Natural killer cell treated with Interleukin-12 subunit alpha and Interleukin-12 subunit beta and Interleukin-15 and Interleukin-18, amount 100 ng/mL, for 72 hours (primary cell): ENCODE measurements at regions not wholly inside any gene's neighbourhood (a gene's known extent, or its start where the extent isn't known, plus 50 kb on each side); places are given as distances from the start of the nearest gene placed in this dataset.

Experiments
- ATAC-seq, 2 donors: fragments of 150-1000 bp; cut with Tn5 transposase in 1 of 2; sonication (Bioruptor Pico), chemical (Tn5 transposase) in 1 of 2; 2 replicates each; pipeline ENCODE4 v1.10.0; 2021
- DNase-seq: peaks from one replicate; pipeline ENCODE4 v3.0.0; 2022; ENCODE audit warnings: low spot score
- H3K27ac Mint-ChIP-seq, 2 donors: 1 replicate in 1 of 2; 2 replicates in 1 of 2; pipeline ENCODE4 v1.8.0; 2022; ENCODE audit warnings: mixed read lengths in 2 of 2, mild to moderate bottlenecking in 1 of 2, moderate library complexity in 1 of 2
- H3K27me3 Mint-ChIP-seq, 2 donors: 1 replicate in 1 of 2; 2 replicates in 1 of 2; pipeline ENCODE4 v1.8.0; 2022; ENCODE audit warnings: mixed read lengths in 2 of 2
- H3K36me3 Mint-ChIP-seq: one replicate; pipeline ENCODE4 v1.8.0; 2022; ENCODE audit warnings: mixed read lengths
- H3K4me1 Mint-ChIP-seq, 2 donors: 1 replicate in 1 of 2; 2 replicates in 1 of 2; pipeline ENCODE4 v1.8.0; 2022; ENCODE audit warnings: low read depth in 2 of 2, mixed read lengths in 2 of 2, mild to moderate bottlenecking in 1 of 2
- H3K4me3 Mint-ChIP-seq: one replicate; pipeline ENCODE4 v1.8.0; 2022; ENCODE audit warnings: mixed read lengths
- H3K9me3 Mint-ChIP-seq: 2 replicates; pipeline ENCODE4 v1.8.0; 2022; ENCODE audit warnings: mixed read lengths

DNA sequence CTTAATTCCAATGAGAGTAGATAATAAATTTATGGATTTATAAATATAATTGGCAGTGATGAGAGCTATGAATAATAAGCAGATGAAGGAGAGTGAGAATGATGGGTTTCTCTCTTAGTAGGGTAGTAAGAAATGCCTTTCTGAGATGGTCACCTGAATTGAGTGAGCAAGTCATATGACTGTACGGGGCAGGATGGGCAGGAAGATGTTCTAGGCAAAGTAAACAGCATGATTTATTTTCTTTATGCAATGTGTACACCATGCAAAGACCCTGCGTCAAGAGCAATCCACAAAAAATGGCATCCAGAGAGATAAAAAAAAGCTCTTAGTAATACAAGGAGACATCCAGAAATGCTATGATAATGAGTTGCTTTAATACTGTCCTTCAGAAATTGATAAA lies 409.9 kb downstream of the HLX start:
- H3K4me3 Mint-ChIP-seq: no peak overlapping the region
- H3K4me1 Mint-ChIP-seq: no peaks in the 10 kb centered on the region
- ATAC-seq: no peak
- peaks cover 5 to 13% of the 10 kb centered on the region in 2 donors for H3K27me3 Mint-ChIP-seq
- H3K9me3 Mint-ChIP-seq: no peaks in the 10 kb centered on the region
- H3K36me3 Mint-ChIP-seq: no peaks in the 10 kb centered on the region
- DNase-seq: no peak
- no peak overlapping the region for H3K27ac Mint-ChIP-seq

DNA sequence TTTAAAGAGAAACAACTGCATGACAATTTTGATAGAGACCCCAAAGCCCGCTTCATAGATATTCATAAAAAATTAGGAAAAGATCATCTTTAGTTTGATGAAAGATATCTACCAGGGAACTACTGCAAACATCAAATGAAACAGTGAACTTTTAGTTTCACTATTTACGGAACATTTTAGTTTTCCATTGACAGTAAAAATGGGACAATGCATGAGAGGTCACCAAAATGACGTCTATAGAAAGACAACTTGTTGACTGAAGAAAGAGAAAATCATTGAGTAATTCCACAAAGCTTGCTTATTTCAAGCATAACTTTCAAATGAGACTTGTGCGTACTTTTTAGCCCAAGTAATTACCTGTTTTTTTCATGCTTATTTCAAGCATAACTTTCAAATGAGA lies 411.4 kb downstream of the HLX start:
- Mint-ChIP-seq H3K36me3 (no peaks in the 10 kb centered on the region), H3K27me3 (peaks cover 5 to 13% of the 10 kb centered on the region in 2 donors), H3K9me3 (no peaks in the 10 kb centered on the region), H3K4me3 (no peak overlapping the region), H3K27ac (no peak overlapping the region), H3K4me1 (no peaks in the 10 kb centered on the region)
- DNase-seq (no peak), ATAC-seq (no peak)

DNA sequence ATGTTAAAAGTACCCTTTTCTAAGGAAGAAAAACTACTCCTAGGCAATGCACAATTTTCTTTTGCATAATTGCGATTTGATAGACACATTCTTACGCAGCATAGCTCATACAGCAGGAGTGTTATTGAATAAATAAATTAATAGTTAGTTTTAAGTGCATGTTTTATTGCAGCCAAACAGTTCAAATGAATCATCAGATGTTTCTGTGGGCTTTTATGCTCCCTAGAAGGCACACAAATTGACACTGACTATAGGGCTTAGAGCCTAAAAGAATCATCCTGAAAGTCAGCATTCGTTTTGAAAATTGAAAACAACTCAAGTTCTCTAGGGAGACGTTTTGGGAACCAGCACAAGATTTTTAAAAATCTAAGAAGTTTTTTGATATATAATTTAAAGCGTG lies 411.9 kb downstream of the HLX start:
- no peak overlapping the region for H3K27ac Mint-ChIP-seq
- DNase-seq: no peak
- H3K36me3 Mint-ChIP-seq: no peaks in the 10 kb centered on the region
- no peak overlapping the region for H3K4me3 Mint-ChIP-seq
- H3K4me1 Mint-ChIP-seq: no peaks in the 10 kb centered on the region
- no peak for ATAC-seq
- H3K27me3 Mint-ChIP-seq: peaks cover 7 to 13% of the 10 kb centered on the region in 2 donors
- H3K9me3 Mint-ChIP-seq: no peaks in the 10 kb centered on the region

DNA sequence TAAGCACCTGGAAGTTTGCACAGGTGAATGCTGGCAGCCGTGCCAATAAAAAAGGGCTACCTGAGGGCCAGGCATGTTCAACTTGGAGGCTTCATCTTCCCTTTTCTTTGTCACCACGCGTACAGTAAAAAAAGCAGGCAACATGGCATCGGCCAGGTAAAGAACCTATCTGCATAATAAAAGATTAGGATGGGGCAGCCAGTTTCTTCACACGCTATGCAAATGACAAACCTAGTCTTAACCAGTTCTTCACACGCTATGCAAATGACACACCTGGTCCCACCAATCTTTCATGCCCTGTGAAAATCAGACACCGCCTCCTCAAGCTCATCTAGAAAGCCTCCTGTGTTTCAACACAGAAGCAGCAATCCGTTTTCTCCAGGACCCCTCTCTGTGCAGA lies 413.4 kb downstream of the HLX start:
- Mint-ChIP-seq H3K27ac (no peak overlapping the region), H3K36me3 (no peaks in the 10 kb centered on the region), H3K4me3 (no peak overlapping the region), H3K4me1 (no peaks in the 10 kb centered on the region), H3K9me3 (no peaks in the 10 kb centered on the region), H3K27me3 (peaks cover 8 to 18% of the 10 kb centered on the region in 2 donors)
- ATAC-seq (no peak), DNase-seq (no peak)

DNA sequence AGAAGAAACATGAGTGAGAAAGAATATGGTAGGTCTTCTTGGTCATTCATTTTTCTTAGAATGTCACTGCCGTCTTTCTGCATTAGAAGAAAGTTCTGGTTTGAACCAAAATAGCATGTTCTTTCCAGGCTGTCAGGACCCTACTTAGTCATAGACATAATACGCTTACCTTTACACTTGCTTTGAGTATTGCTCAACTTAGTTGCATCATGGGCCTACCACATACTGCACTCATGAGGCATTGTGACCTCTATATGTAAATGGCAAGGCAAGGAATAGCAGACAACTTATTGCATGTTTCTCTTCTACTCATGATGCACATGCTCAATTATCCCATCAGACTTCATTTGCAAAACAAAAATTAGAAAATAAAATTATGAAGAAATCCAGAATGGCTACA lies 415.0 kb downstream of the HLX start:
- Mint-ChIP-seq H3K9me3 (no peaks in the 10 kb centered on the region), H3K27ac (no peak overlapping the region), H3K4me1 (no peaks in the 10 kb centered on the region), H3K27me3 (peaks cover 9 to 28% of the 10 kb centered on the region in 2 donors), H3K36me3 (no peaks in the 10 kb centered on the region), H3K4me3 (no peak overlapping the region)
- ATAC-seq (no peak), DNase-seq (no peak)

DNA sequence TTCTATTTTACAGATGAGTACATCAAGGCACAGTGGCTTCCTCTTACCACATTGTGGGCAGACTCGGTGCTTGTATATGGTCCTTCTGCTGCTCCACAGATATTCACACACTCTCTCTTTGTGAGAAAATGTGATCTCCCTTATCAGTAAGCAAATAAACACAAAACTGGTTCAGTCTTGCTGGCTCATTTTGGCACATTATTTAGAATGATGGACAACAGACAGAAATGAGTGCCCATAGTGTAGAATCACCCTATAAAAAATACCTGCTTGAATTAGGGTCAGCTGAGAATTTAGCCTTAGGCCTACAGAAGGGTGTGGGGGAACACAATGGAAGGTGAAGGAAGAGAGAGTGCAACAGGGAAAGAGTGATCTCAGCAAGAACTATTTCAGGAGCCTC lies 423.1 kb downstream of the HLX start:
- Mint-ChIP-seq H3K4me3 (no peak overlapping the region), H3K4me1 (no peaks in the 10 kb centered on the region), H3K27ac (no peak overlapping the region), H3K27me3 (peaks cover 19 to 43% of the 10 kb centered on the region in 2 donors), H3K36me3 (no peaks in the 10 kb centered on the region), H3K9me3 (no peaks in the 10 kb centered on the region)
- DNase-seq (no peak), ATAC-seq (no peak)

DNA sequence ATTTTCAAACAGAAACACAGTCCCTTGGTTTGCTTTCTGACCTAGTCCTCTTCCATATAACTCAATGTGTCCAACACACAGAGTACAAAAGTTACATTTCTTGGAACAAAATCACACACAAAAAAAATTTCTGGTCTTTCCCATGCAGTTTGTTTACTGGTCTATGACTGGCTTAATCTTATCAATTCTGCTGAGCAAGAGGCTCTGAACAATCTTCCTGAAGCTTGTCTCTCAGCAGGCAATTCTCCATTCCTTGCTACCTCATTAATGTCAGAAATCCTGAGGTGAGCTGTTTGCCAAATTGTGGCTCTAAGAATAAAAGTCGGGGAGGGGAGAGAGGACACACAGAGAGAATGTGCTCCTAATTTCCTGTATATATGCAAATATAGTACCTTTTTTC lies 423.6 kb downstream of the HLX start:
- no peaks in the 10 kb centered on the region for H3K4me1 Mint-ChIP-seq
- H3K36me3 Mint-ChIP-seq: no peaks in the 10 kb centered on the region
- ATAC-seq (no peak), DNase-seq (no peak)
- no peak overlapping the region for H3K27ac Mint-ChIP-seq
- no peak overlapping the region for H3K4me3 Mint-ChIP-seq
- no peaks in the 10 kb centered on the region for H3K9me3 Mint-ChIP-seq
- H3K27me3 Mint-ChIP-seq: peaks cover 17 to 39% of the 10 kb centered on the region in 2 donors

DNA sequence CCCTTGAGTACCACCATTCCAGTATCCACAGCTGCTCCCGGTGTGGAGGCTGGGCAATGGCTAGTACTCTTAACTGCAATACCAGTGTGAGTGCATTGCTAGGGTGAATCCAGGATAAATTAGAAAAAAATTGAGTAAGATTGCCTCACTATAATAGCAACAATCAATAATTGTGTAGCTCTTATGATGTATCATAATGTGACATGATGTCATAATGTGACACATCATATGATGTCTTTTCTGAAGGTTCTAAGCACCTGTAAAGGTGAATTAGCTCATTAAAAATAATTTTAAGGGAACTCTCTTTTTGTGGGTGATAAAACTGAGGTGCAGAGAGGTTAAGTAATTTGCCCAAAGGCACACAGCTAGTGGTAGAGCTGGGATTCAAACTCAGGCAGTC lies 424.4 kb downstream of the HLX start:
- Mint-ChIP-seq H3K9me3 (no peaks in the 10 kb centered on the region), H3K27ac (no peak overlapping the region), H3K27me3 (peaks cover 14 to 31% of the 10 kb centered on the region in 2 donors), H3K36me3 (no peaks in the 10 kb centered on the region), H3K4me1 (no peaks in the 10 kb centered on the region), H3K4me3 (no peak overlapping the region)
- ATAC-seq: no peak
- no peak for DNase-seq

DNA sequence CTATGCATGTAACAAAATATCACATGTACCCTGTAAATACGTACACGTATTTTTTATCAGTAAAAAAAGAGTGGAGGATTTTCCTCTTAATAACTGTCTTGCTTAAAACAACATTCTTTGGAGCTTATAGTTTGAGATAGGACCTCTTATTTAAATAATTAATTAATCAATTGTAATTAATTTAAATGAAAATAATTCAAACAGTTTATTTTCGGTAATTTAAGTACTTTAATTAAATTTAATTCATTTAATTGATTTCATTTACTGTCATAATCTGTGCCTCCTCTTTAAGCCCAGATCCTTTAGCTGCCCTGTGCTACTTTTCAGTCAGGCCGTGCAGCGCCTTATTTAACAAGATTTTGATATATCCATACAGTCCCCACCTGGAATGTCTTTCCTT lies 427.0 kb downstream of the HLX start:
- peaks cover 15 to 16% of the 10 kb centered on the region in 2 donors for H3K27me3 Mint-ChIP-seq
- H3K4me3 Mint-ChIP-seq: no peak overlapping the region
- H3K9me3 Mint-ChIP-seq: no peaks in the 10 kb centered on the region
- ATAC-seq (no peak), DNase-seq (no peak)
- no peaks in the 10 kb centered on the region for H3K36me3 Mint-ChIP-seq
- H3K4me1 Mint-ChIP-seq: no peaks in the 10 kb centered on the region
- no peak overlapping the region for H3K27ac Mint-ChIP-seq

DNA sequence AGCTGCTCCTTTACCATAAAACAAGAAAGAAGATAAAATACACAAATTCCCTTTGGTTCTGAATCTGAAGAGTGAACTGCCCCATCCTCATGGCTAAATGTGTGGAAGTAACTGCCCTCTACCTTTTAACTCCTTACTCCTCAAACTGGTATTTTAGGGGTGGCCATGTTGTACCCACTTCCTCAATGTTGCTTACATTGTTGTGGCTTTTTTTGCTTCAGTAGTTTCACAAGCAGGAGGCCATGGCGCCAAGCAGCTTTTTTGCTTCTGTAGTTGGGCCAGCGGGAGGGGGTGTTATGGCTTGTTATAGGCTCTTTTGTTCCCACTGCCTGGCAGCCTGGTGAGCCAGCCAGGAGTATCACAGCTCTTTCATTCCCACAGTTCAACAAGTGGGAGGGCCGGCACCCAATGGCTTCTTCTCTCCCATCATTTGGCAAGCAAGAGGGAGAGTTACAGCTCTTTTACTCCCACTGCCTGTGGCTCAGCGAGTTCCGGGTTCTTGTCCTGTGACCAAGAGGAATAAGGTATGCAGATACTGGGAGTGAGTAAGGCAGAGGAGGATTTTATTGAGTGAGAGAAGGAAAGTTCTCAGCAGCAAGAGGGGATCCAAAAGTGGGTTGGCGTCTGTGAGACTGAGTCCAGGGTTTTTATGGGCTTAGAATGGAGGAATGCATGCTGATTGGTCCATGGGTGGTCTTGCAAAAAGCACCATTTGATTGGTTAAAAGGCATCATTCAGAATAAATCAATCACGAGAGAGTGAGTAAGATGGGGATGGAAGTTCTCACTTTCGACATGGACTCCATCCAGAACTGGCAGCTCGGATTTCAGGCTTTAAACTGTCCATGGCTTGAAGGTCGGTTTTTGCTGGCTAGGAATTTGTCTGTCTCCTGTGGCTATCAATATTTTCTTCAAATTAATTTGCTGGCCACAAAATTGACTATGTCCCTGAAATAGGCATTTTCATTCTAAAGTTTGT lies 429.6 kb downstream of the HLX start:
- no peak overlapping the region for H3K4me3 Mint-ChIP-seq
- H3K27me3 Mint-ChIP-seq: peaks cover 7 to 14% of the 10 kb centered on the region in 2 donors
- H3K36me3 Mint-ChIP-seq: no peaks in the 10 kb centered on the region
- no peak overlapping the region for H3K27ac Mint-ChIP-seq
- ATAC-seq (no peak), DNase-seq (no peak)
- H3K9me3 Mint-ChIP-seq: no peaks in the 10 kb centered on the region
- no peaks in the 10 kb centered on the region for H3K4me1 Mint-ChIP-seq

DNA sequence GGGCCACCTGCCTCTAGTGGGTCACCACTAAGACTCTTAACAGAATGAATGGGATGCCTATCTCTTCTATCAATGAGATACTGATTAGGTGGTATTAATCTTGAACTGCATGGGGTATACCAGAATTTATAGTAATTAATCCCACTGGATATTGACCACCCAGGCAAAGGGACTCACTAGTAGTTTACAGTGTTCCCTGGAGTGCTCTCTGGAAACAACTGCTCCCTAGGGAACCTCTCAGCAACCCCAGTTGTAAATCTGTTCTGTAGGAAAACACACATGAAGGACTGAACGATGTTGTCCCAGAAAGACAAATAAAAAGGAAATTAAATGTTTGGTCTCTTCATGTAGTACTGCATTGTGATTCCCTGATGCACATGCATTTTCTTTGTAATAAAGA lies 430.5 kb downstream of the HLX start:
- Mint-ChIP-seq H3K27ac (no peak overlapping the region), H3K9me3 (no peaks in the 10 kb centered on the region), H3K36me3 (no peaks in the 10 kb centered on the region), H3K4me3 (no peak overlapping the region), H3K27me3 (peaks cover 10 to 14% of the 10 kb centered on the region in 2 donors), H3K4me1 (no peaks in the 10 kb centered on the region)
- DNase-seq (no peak), ATAC-seq (no peak)

DNA sequence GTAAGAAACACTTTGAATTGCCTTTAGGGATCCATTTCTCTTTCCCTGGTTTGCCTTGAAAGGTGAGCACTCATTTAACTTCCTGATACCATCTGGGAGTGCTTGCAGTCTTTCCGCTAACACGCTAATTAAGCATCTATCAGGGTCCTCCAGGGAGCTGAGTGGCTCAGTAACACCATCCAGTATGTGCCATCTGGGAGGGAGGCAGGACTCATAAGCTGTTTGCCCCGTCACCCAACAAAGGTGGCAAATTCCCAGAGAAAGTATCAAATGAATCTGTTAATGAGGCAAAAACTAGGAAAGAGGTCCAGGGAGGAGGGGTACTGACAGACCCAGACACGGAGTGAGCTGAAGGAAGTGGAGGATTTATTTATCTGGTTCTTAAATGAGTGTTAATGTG lies 430.9 kb downstream of the HLX start:
- ATAC-seq (no peak), DNase-seq (no peak)
- no peak overlapping the region for H3K27ac Mint-ChIP-seq
- H3K9me3 Mint-ChIP-seq: no peaks in the 10 kb centered on the region
- H3K4me3 Mint-ChIP-seq: no peak overlapping the region
- H3K4me1 Mint-ChIP-seq: no peaks in the 10 kb centered on the region
- H3K36me3 Mint-ChIP-seq: no peaks in the 10 kb centered on the region
- peaks cover 11 to 16% of the 10 kb centered on the region in 2 donors for H3K27me3 Mint-ChIP-seq

DNA sequence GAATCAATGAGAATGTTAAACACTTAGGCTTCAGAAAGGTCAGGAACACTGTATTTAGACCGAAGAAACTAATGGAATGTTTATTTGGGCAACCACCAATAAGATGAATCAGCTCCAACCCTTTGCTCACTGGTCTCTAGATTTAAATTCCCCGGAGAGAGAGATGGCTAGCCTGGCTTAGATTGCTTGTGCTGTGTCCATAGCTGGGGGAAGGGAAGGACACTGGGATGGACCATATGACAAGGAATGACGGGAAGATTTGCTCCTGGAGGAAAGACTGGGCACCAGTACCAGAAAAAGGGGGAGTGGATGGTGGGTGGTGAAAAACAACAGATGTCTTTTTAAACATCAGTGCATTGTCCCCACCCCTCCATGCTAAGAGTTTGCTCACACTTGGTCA lies 426.6 kb downstream of the DUSP10 start:
- Mint-ChIP-seq H3K27me3 (peaks cover 20 to 35% of the 10 kb centered on the region in 2 donors), H3K36me3 (no peaks in the 10 kb centered on the region), H3K4me3 (no peak overlapping the region), H3K27ac (no peak overlapping the region), H3K4me1 (no peaks in the 10 kb centered on the region), H3K9me3 (no peaks in the 10 kb centered on the region)
- no peak for ATAC-seq
- no peak for DNase-seq

DNA sequence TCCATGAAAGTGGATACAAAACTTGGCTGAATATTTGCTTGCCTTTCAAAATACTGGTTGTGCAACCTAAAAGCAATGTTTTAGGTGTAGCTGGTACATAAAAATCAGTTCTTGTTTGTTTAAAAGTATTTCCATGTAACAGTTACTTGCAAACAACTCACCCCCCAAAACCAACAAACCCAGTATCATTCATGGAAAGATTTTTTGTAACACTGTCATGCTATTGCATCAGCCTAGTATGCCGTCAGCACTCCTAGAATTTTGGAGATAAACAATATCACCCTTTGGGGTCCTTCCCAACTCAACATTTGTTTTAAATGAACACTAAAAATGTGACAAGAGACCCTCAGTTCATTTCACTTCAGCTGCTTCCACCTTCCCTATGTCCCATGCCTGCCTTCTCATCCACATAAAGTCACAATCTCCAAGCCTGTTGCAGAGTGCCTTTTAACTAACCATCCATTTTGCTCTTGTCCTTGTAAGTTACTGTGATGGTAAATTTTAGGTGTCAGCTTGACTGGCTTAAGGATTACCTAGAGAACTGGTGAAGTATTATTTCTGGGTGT lies 425.3 kb downstream of the DUSP10 start:
- Mint-ChIP-seq H3K36me3 (no peaks in the 10 kb centered on the region), H3K4me3 (no peak overlapping the region), H3K9me3 (no peaks in the 10 kb centered on the region), H3K27me3 (peaks cover 20 to 35% of the 10 kb centered on the region in 2 donors), H3K4me1 (no peaks in the 10 kb centered on the region), H3K27ac (no peak overlapping the region)
- no peak for DNase-seq
- ATAC-seq: no peak
